Naive thymus-derived CD8-positive, alpha-beta T cell (primary cell): ENCODE measurements at regions not wholly inside any gene's neighbourhood (a gene's known extent, or its start where the extent isn't known, plus 50 kb on each side); places are given as distances from the start of the nearest gene placed in this dataset.
A peak's percentile ranks its signal among the peaks of the same experiment; 100 is the strongest.

Source experiments
- ATAC-seq, 2 donors: fragments of 150-1000 bp; cut with Tn5 transposase in 1 of 2; sonication (Bioruptor Pico), chemical (Tn5 transposase) in 1 of 2; 1 replicate in 1 of 2; 2 replicates in 1 of 2; pipeline ENCODE4 v1.10.0; 2021; ENCODE audit warnings: mild to moderate bottlenecking in 2 of 2, moderate library complexity in 2 of 2
- POLR2A ChIA-PET: fragments of 350-600 bp; sonication (Branson Sonifier 250); formaldehyde crosslinking; loops from one replicate; lab custom pipeline; 2021; ENCODE audit warnings: antibody characterized with exemption; lab: Charles Lee
- DNase-seq, 10 donors: peaks; one replicate each; pipeline versions ENCODE4 v3.0.0 to v3.0.0-alpha.2; 2020 to 2022
- H3K27ac Mint-ChIP-seq, 10 donors: one replicate each; pipeline ENCODE4 v1.8.0; 2020 to 2022; ENCODE audit warnings: mild to moderate bottlenecking in 10 of 10, mixed read lengths in 10 of 10, moderate library complexity in 4 of 10, inconsistent platforms in 1 of 10
- H3K27me3 Mint-ChIP-seq, 5 donors: one replicate each; pipeline ENCODE4 v1.8.0; 2021 to 2022; ENCODE audit warnings: mixed read lengths in 5 of 5
- H3K36me3 Mint-ChIP-seq, 3 donors: one replicate each; pipeline ENCODE4 v1.8.0; 2020 to 2022; ENCODE audit warnings: mixed read lengths in 3 of 3, mild to moderate bottlenecking in 2 of 3, inconsistent platforms in 1 of 3
- H3K4me1 Mint-ChIP-seq, 4 donors: one replicate each; pipeline ENCODE4 v1.8.0; 2021 to 2022; ENCODE audit warnings: mixed read lengths in 4 of 4
- H3K4me3 Mint-ChIP-seq, 10 donors: one replicate each; pipeline ENCODE4 v1.8.0; 2020 to 2022; ENCODE audit warnings: mild to moderate bottlenecking in 10 of 10, mixed read lengths in 10 of 10, moderate library complexity in 6 of 10, inconsistent platforms in 1 of 10
- H3K9me3 Mint-ChIP-seq, 9 donors: one replicate each; pipeline ENCODE4 v1.8.0; 2020 to 2022; ENCODE audit warnings: mixed read lengths in 9 of 9, mild to moderate bottlenecking in 3 of 9, inconsistent platforms in 1 of 9, moderate library complexity in 1 of 9

GRCh38 chr15:69897471-69898237 lies 200.1 kb downstream of the TLE3 start:
- POLR2A ChIA-PET = no interaction called here
- Mint-ChIP-seq H3K36me3 (no peaks in the 10 kb centered on the region), H3K27ac (no peak overlapping the region), H3K4me1 (peaks cover 0 to 1% (median 0%) of the 10 kb centered on the region in 4 donors), H3K9me3 (no peaks in the 10 kb centered on the region), H3K4me3 (no peak overlapping the region), H3K27me3 (peaks cover 14 to 27% (median 16%) of the 10 kb centered on the region in 5 donors)
- ATAC-seq (no peak), DNase-seq (no peak)

GRCh38 chr15:69898243-69898642 lies 199.5 kb downstream of the TLE3 start:
- ATAC-seq (no peak), DNase-seq (no peak)
- Mint-ChIP-seq H3K4me1 (peaks cover 0 to 1% (median 0%) of the 10 kb centered on the region in 4 donors), H3K9me3 (no peaks in the 10 kb centered on the region), H3K27me3 (peaks cover 14 to 27% (median 16%) of the 10 kb centered on the region in 5 donors), H3K36me3 (no peaks in the 10 kb centered on the region), H3K4me3 (no peak overlapping the region), H3K27ac (no peak overlapping the region)
- POLR2A ChIA-PET = no interaction called here

GRCh38 chr15:69902414-69903062 lies 195.2 kb downstream of the TLE3 start:
- Mint-ChIP-seq H3K27ac (no peak overlapping the region), H3K4me1 (no peaks in the 10 kb centered on the region), H3K9me3 (no peaks in the 10 kb centered on the region), H3K4me3 (no peak overlapping the region), H3K36me3 (no peaks in the 10 kb centered on the region), H3K27me3 (peaks cover 0 to 5% (median 3%) of the 10 kb centered on the region in 5 donors)
- DNase-seq (no peak), ATAC-seq (no peak)
- POLR2A ChIA-PET = no interaction called here

GRCh38 chr15:69903470-69904469 lies 193.9 kb downstream of the TLE3 start:
- Mint-ChIP-seq H3K36me3 (no peaks in the 10 kb centered on the region), H3K27ac (no peak overlapping the region), H3K4me3 (no peak overlapping the region), H3K4me1 (no peaks in the 10 kb centered on the region), H3K27me3 (peaks cover 0 to 8% (median 1%) of the 10 kb centered on the region in 5 donors), H3K9me3 (no peaks in the 10 kb centered on the region)
- DNase-seq = no peak
- POLR2A ChIA-PET = no interaction called here
- no peak for ATAC-seq

- Mint-ChIP-seq H3K9me3 (no peaks in the 10 kb centered on the region), H3K36me3 (no peaks in the 10 kb centered on the region), H3K27me3 (peaks cover 0 to 4% (median 0%) of the 10 kb centered on the region in 5 donors), H3K27ac (no peak overlapping the region), H3K4me1 (no peaks in the 10 kb centered on the region), H3K4me3 (no peak overlapping the region)
- DNase-seq (no peak), ATAC-seq (no peak)
- POLR2A ChIA-PET = no interaction called here
Measured at GRCh38 chr15:69906256-69907185, 191.2 kb downstream of the TLE3 start.

- peaks cover 0 to 4% (median 0%) of the 10 kb centered on the region in 5 donors for H3K27me3 Mint-ChIP-seq
- no peaks in the 10 kb centered on the region for H3K36me3 Mint-ChIP-seq
- POLR2A ChIA-PET = no interaction called here
- H3K27ac Mint-ChIP-seq = no peak overlapping the region
- H3K9me3 Mint-ChIP-seq = no peaks in the 10 kb centered on the region
- no peaks in the 10 kb centered on the region for H3K4me1 Mint-ChIP-seq
- ATAC-seq (no peak), DNase-seq (no peak)
- H3K4me3 Mint-ChIP-seq = no peak overlapping the region
Measured at GRCh38 chr15:69908060-69908459, 189.7 kb downstream of the TLE3 start.

GRCh38 chr15:69908590-69909420 lies 188.9 kb downstream of the TLE3 start:
- no peaks in the 10 kb centered on the region for H3K9me3 Mint-ChIP-seq
- POLR2A ChIA-PET = interaction anchor here (0.5 kb wide), 1 partner anchor 950 kb away, joined by 3 read pairs; no protein-coding TSS in a partner anchor
- no peaks in the 10 kb centered on the region for H3K4me1 Mint-ChIP-seq
- no peak overlapping the region for H3K4me3 Mint-ChIP-seq
- H3K27me3 Mint-ChIP-seq = peaks cover 0 to 4% (median 0%) of the 10 kb centered on the region in 5 donors
- no peaks in the 10 kb centered on the region for H3K36me3 Mint-ChIP-seq
- H3K27ac Mint-ChIP-seq = no peak overlapping the region
- no peak for DNase-seq
- ATAC-seq = no peak

- ATAC-seq (no peak), DNase-seq (no peak)
- Mint-ChIP-seq H3K36me3 (no peaks in the 10 kb centered on the region), H3K4me3 (no peak overlapping the region), H3K4me1 (no peaks in the 10 kb centered on the region), H3K9me3 (no peaks in the 10 kb centered on the region), H3K27ac (no peak overlapping the region), H3K27me3 (peaks cover 0 to 4% (median 0%) of the 10 kb centered on the region in 5 donors)
- POLR2A ChIA-PET = interaction anchor here (0.5 kb wide), 1 partner anchor 951 kb away, joined by 3 read pairs; no protein-coding TSS in a partner anchor
Measured at GRCh38 chr15:69909719-69910444, 187.8 kb downstream of the TLE3 start.

- H3K27ac Mint-ChIP-seq = no peak overlapping the region
- no peak overlapping the region for H3K4me3 Mint-ChIP-seq
- POLR2A ChIA-PET = no interaction called here
- DNase-seq = no peak
- no peaks in the 10 kb centered on the region for H3K36me3 Mint-ChIP-seq
- ATAC-seq = no peak
- peaks cover 0 to 4% (median 0%) of the 10 kb centered on the region in 5 donors for H3K27me3 Mint-ChIP-seq
- H3K9me3 Mint-ChIP-seq = no peaks in the 10 kb centered on the region
- H3K4me1 Mint-ChIP-seq = no peaks in the 10 kb centered on the region
Measured at GRCh38 chr15:69910514-69910913, 187.2 kb downstream of the TLE3 start.

GRCh38 chr15:69912116-69912515 lies 185.6 kb downstream of the TLE3 start:
- Mint-ChIP-seq H3K9me3 (no peaks in the 10 kb centered on the region), H3K36me3 (no peaks in the 10 kb centered on the region), H3K27ac (peak overlapping the region in 1 of 10 donors; percentile 29), H3K4me3 (no peak overlapping the region), H3K4me1 (no peaks in the 10 kb centered on the region), H3K27me3 (peaks cover 0 to 4% (median 0%) of the 10 kb centered on the region in 5 donors)
- ATAC-seq = no peak
- no peak for DNase-seq
- POLR2A ChIA-PET = no interaction called here

GRCh38 chr15:69914040-69914439 lies 183.7 kb downstream of the TLE3 start:
- Mint-ChIP-seq H3K4me1 (no peaks in the 10 kb centered on the region), H3K36me3 (no peaks in the 10 kb centered on the region), H3K27ac (no peak overlapping the region), H3K9me3 (no peaks in the 10 kb centered on the region), H3K4me3 (peak overlapping the region in 1 of 10 donors; percentile 16), H3K27me3 (no peaks in the 10 kb centered on the region)
- DNase-seq (no peak), ATAC-seq (no peak)
- POLR2A ChIA-PET = no interaction called here
